SHP77 (cell line): ENCODE measurements at regions not wholly inside any gene's neighbourhood (a gene's known extent, or its start where the extent isn't known, plus 50 kb on each side); places are given as distances from the start of the nearest gene placed in this dataset.
A peak's percentile ranks its signal among the peaks of the same experiment; 100 is the strongest.

ENCODE experiments used
- DNase-seq, 2 experiments: peaks; one replicate each; lab custom pipeline; 2025; lab: John Stamatoyannopoulos, UW

DNA sequence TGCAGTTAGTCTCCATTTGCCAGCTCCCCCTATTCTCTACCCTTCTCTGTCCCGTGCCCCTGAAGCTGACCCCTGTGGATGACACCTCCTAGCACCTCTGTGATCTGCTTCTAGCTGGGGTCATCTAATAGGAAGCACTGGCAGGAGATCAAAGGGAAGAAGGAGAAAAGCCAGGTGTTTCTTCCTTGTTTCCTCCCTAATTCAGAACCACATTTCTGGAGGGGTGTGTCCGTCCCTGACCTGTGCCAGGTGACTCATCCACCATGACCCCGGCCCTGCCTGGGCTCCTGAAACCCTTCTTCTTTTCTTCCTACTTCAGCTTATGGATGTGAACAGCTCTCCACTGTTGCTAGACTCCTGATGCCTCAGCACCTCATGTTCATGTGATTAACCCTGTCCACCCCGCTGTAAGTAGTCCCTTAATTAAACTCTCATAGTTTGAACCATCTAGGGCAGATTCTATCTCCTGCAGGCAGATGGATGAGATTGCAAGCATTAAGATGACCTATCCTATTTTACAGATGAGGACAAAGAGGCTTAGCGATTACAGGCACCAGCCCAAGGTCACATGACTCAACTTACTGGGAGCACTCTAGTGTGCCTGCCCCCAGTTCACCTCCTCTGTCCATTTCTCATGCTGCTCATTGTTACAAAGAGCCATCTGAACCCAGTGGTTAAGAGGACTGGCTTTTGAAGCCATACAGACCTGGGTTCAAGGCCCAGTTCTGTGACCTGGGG, 770.5 kb downstream of the MED13L start:
- no peak for DNase-seq

DNA sequence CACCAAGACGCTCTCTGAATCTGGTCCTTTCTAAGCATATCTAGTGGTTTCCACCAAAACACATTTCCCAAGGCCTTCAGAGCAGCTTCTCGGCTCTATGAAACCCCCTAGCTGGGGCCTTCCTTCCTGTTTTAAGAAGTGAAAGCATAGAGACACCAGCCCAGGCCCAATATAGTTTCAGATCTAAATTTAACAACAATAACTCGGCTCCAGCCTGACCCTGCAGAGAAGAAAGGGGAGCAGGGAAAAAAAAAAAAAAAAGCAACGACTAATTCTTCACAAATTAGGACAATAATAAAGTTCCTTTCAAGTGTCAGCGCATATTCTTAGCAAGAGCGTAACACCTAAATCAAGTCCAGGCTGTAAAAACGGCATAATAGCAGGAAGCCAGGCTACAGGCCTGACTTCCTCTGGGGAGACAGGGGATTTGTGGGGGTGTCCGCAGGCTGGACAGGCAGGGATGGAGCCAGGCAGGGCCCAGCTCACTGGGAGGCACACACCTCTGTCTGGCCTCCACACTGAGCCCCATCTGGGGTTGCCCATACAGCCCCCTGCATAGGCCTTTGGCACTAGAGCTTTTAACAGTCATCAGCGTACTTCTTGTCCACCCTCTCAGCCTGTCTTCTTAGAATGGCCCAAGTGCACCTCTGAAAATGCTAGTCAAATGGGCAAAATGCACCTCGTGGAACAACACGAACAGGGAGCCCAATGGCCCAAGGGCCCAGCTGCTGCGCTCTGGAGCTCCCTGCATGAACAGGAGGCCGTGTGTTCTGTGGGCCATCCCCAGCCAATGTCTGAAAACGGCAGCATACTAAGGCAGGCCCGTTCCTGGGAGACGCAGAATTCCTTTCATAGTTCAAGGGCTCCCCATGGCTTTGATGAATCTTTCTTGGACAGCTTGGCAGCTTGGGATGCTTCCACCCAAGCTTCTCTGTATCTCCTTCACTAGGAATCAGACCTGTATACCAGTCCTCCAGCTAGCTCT, 772.9 kb downstream of the MED13L start:
- DNase-seq: no peak

DNA sequence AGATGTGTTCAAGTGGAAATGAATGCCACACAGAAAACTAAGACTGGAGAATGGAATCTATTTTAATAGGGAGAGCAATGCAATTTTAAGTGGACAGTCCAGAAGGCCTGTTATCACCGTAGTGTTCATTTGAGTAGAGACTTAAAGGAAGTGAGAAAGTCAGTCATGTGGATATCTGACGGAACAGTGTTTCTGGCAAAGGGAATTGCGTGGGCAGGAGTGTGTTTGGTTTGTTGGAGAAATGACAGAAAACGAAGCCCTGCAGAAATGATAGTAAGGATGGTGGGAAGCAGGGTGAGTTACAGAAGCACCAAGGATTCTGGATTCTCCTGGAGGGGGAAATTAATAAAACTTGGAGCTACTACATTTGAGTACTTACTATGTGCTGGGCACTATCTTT, 776.6 kb downstream of the MED13L start:
- no peak for DNase-seq

DNA sequence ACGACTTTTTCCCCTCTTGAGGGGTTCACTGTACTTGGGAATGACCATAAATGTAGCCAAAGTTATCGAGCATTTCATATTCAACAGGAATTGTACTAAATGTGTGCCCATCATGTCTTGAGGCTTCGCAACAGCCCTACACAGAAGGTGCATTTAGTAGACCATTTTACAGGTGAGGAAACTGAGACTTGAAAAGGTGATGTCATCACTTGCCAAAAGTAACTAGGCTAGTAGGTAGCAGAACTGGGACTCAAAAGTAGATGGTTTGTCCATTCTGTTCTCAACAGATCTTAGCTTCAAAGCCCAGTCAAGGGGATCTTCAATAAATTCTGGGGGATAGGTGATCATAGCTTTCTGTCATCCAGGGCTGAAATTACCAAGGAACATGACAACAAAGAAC, 782.2 kb downstream of the MED13L start:
- DNase-seq: no peak

DNA sequence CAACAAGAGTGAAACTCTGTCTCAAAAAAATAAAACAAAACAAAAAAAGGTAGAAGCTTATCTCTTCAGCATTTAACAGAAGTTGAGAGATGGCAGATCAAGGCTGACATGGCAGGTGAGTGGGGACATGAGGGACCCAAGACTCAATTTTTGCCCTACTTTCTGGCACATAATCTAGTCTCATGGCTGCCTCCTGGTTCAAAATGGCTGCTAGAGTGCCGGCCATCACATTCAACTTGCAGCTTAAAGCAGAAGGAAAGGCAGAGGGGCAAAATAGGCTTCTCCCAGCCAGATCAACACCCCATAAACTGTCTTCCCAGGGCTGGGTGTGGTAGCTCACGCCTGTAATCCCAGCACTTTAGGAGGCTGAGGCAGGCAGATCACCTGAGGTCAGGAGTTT, 784.9 kb downstream of the MED13L start:
- no peak for DNase-seq

DNA sequence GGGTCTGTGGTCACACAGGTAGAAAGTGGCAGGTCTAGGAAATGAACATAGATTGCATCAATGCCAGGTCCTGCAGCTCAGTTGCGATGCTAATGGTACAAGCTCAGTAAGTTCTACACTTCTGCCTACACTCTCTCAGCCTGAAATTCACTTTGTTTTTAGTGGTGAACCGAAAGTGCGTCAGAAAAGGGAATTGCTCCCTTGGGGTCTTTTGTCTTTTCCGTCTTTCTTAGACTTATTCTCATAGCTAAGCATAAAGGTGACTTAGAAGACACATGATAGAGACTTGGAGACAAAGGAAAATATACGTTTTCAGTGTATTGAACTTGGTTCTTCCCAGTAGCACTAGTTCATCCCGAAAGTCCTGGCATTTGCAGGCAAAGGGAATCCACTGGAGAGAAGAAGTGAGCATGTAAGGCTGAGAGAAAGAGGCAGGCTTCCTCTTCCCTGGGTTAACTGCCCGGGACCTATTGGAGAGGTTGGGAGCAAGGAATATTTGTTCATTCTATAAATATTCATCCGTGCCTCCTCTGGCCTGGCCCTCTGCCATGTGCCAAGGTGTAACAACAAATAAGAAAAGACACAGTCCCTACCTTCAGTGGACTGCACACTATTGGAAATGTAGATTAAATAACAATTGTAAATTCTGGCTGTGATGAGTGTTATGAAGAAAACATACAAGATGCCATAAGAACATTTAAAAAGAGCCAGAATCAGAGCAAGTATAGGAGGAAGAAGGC, 785.8 kb downstream of the MED13L start:
- peak; percentile 33 to 70 for DNase-seq

DNA sequence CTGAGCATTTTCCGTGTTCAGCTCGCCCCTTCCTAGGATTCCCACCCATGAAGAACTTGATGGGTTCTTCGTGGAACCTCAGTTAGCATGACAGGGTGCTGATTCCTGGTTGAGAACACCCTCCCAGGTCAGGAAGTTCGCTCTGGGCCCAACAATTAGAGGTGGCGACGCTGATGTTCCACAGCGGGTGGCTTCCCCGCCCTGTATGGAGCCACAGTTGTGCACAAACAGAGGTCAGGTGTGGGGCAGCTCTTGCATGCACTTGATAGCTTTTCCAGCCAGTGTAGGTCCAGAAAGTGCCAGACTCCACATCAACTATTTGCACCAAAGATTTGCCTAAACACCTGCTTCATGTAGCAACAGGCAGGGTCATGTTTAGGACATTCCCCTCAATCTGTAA, 788.2 kb downstream of the MED13L start:
- DNase-seq: no peak

DNA sequence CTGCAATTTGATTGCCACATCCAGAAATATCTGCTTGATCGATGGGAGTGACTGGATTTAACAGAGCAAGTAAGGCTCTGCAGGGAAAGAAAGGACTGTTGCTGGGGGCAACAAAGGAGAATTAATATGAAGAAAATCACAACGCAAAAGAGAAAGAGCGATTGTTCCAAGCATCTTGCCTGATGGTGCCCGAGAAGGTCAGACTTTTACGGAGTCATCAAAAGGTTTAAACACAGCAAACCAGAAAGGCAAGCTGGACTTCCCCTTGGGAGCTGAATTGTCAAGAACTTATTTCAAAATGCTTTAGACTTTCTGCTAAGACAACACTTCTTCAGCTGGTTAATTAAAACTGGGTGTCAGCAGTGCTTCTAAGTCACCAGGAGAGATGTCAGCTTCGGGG, 791.5 kb downstream of the MED13L start:
- DNase-seq: no peak

DNA sequence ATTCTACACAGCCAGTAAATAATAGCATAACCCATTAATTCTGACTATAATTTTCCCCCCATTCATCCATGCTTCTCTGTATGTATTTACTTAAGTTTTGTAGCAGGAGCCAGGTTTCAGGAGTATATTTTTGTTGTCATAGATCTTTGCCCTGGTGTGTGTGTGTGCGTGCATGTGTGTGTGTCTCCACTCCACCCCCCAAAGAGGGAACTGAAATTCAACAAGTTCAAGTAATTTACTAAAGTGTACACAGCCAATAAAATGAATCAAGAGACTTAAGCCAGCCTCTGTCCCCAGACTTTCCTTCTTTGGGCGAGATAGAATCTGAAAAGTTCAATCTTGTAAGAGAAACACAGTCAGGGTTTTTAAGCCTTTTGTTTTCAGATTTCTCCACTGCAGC, 792.0 kb downstream of the MED13L start:
- no peak for DNase-seq

DNA sequence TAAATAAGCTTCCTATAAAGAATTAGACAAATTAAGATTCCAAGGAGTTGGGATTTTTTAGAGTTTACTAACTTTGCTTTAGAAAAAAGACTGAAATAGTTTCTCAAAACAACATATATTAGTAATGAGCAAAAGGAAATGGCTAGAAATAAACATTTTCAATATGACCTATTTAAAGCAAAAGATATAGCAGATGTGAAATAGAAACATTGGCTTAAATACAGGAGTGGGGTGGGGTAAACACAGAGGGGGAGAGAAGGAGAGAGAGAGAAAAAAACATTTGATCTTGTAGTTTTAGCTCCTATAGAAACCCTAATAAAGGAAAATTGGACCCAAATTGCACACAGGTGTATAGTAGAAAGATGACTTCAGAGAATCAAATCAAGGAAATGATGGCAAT, 794.5 kb downstream of the MED13L start:
- DNase-seq: no peak

DNA sequence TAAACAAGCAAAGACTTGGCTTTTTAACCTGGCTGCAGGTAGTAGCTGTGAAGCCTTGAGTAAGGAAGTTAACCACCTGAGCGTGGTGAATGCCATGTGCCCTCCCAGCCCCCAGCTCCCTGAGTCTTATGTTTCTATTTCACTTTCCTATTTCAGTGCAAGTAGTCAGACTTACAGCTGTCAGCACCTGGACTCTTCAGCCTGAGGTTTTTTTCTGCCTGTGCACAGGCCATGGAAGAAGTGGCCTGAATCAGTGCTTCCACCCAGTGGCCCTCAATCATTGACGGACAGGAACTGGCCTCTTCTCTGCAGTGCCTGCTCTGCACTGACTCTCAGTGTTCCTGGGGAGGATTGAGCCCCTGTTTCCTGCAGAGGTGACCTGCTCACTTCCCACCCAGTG, 796.4 kb downstream of the MED13L start:
- DNase-seq: peak in 1 of 2 experiments; percentile 28

DNA sequence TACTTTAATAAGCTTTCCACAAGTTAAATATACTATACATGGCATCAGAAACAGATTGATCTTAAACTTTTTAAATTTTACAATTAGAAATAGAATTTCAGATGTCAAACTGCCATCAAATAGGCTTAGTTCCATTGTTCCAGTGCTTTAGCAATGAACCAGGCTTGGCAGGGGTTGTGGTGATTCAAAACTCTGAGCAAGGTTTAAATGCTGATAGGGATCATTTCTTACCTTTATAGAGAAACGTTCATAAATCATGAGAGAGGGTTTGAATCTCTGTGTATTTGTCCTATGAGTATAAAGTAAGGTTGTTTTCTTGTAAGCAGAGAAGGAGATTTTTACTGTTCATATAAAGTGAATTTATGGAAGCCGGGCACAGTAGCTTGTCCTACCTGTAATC, 794.5 kb upstream of the TBX3 start:
- no peak for DNase-seq

DNA sequence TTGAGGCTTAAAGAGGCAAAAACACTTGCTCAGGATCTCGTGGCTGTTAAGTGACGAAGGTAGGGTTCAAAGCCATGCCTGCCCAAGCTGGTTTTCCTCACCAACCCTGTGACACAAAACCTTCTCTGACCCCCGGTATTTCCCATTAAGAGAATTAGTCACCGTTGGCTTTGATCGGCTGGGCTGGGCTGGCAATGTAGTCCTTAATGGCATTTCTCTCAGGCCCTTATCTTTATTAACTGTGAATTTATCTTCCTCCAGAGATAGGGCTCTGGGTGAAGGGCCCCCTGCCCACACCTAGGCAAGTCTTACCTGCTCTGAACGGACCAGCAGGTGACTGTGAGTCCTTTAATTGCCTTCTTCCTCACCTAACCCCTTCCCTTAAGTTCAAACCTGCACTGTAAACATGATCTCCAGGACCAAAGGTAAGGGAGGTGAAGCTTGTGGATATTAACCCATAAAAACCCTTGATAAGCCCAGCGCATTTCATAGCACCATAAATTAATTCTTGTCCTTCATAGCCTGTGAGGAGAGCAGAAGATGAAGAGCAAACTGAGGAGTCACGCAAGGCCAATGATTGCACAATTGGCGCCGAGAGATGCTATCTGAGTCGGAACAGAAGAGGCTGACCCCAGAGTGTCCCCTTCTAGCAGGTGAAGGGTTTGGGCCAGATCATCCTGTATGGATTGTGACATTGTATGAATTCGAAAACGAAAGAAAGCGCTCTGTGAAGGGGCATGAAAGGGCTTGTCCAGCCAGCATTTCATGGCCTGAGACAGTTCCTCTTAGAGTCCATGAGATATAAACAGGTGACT, 790.8 kb upstream of the TBX3 start:
- no peak for DNase-seq

DNA sequence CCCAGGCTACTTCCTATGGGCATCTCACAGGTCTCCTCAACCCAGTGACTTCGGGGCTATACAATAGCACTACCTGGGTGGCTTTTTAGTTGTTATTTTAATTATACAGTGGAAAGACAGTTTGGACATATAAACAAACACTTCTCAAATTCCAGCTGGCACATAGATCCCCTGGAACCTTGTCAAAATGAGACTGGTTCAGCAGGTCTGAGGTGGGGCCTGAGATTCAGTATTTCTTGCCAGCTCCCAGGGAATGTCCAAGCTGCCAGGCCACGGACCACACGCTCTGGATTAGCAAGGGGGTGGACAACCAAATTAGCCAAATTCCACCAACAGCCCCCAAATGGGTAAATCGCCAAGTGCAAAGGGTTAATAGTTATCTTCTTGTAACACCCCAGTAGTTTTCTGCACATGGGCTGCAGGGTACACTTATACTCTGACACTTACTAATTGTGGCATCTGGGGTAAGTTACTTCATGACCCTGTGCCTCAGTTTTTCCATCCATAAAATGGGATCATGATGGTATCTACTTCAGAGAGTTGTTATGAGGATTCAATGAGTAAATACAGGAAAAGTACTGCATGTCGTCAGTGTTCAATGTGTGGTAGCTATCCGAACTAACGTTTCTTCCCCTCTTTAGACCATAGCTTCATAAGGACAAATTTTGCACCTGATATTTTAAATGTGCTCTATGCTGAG, 789.4 kb upstream of the TBX3 start:
- no peak for DNase-seq

DNA sequence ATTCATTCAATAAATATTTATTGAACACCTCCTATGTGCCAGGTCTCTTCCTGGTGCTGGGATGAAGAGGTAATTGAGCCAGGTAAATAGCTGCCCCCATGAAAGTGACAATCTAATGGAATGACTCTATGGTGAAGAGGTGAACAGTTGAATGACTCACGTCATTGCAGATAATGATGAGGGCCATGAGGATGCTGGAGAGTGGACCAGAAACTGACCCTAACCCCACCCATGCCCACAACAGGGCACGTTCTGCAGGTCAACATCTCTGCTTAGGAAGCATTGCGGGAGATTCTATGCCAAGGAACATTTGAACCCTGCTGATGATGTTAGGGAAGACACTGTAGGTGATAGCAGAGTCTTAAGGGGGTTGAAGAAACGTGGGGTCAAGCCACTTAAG, 788.9 kb upstream of the TBX3 start:
- no peak for DNase-seq

DNA sequence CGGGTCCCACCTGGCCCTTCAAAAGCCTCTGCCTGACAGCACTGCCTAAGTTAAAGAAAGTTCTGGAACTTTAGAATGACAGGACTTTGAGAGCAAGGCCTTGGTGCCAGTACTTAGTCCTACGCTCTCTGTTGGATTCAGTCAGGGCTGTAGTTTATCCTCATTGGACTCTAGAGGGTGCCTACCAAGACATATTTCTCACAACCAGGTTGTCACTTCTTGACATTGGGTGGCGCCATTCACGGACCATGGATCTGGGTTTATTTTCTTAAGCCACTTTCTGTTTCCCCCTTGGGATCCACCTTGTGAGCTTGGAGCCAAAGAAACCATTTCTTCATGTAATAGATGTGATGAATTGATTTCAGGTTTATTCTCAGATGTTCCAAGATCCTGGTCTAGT, 787.0 kb upstream of the TBX3 start:
- no peak for DNase-seq

DNA sequence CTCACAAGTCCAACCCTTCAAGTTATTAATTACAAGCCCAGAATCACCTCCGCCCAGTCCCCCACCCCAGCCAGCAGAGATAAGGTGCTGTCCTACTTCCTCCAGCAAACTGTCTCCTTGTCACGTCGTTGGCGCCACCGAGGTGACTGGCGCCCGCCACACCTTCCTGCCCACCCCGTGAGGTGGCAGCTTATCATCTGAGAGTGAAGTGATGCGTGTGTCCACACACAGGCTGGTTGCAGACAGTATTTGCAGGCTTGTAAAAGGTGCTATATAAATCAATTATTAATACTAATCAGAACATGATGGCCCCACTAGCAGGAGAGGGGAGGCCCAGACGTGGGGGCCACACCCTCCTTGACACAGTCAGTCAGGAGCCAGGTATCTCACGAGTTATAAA, 786.6 kb upstream of the TBX3 start:
- DNase-seq: no peak

DNA sequence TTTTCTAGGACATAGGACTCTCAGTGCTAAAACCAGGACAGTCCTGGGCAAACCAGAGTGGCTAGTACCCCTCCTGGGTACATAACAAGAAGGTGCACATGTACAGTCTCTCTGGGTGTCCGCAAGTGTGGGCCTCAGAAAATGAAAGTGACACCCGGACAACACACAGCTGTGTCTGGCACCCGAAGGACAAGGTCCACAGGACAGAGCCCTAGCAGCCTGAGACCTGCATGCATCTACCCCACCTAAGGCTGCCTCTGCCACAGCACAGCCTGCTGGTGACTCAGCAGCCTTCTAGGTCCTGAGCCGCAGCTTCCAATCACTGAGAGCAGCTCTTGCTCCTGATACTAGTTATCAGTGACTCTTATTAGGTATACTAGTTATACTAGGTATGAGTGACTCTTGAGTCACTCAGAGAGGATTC, 784.1 kb upstream of the TBX3 start:
- peak; percentile 21 to 66 for DNase-seq

DNA sequence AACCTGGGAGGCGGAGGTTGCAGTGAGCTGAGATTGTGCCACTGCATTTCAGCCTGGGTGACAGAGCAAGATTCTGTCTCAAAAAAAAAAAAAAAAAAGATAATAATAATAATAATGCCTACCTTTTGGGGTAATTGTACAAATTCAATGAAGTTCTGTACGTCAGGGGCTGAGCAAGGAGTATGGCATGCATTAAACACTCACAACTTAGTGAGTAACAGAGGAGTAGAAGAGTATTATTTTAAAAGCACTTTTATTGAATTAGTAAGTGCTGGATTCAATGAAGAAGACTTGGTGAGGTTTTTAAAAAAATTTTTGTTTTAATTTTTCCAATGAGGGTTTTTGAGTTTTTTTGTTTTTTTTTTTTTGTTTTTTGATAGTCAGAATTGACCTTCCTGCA, 783.6 kb upstream of the TBX3 start:
- DNase-seq: no peak

DNA sequence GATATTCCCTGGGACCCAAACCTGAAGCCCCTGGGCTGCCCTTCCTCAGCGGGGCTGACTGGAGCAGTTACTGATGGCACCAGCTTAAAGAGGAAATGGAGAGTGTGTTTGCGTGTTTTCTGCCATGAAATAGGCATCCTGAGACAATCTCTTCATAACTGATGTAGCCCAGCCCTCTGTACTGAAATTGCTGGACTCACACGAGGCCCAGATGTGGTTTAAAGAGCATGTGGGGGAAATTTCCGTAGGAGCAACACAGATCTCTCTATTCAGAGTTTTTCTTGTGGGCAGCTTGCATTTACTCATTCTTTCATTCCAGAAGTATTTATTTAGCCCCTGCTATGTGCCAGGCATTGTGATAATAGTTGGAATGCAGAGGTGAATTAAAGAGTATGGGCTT, 782.1 kb upstream of the TBX3 start:
- no peak for DNase-seq

DNA sequence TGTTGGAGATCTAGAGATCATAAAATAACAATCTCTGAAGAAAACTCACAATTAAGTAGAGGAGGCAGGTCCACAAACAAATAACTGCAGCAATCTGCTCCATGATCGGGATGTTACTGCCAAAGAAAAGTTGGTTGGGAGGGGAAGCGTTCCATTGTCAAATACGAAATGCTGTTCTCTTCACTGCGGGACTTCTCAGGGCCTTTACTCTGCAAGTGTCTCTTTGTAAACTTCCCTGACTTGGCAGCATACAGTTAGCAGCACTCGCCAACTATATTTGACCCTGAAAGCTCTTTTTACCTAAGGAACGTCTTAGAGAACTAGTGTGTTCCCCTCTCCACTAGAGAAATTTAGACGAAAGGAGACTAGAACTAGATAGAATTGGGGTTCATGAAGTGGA, 780.7 kb upstream of the TBX3 start:
- DNase-seq: no peak
